Nephron progenitor cell (in vitro differentiated cells): ENCODE measurements at regions not wholly inside any gene's neighbourhood (a gene's known extent, or its start where the extent isn't known, plus 50 kb on each side); places are given as distances from the start of the nearest gene placed in this dataset.
"Not testable (repeated sequence)": the region's sequence is repeated elsewhere in the genome, so short reads cannot be mapped to it uniquely, and the experiment has no call there.

Experiments
- DNase-seq: peaks from one replicate; pipeline ENCODE4 v3.0.0; 2021
- H3K27ac Mint-ChIP-seq: 2 replicates; pipeline ENCODE4 v1.8.0; 2021; ENCODE audit warnings: mild to moderate bottlenecking, moderate library complexity, mixed read lengths
- H3K27me3 Mint-ChIP-seq: 2 replicates; pipeline ENCODE4 v1.8.0; 2021; ENCODE audit warnings: mild to moderate bottlenecking, low read depth, mixed read lengths; ENCODE audit not compliant: poor library complexity
- H3K36me3 Mint-ChIP-seq: 2 replicates; pipeline ENCODE4 v1.8.0; 2021; ENCODE audit warnings: low read depth, mixed read lengths
- H3K4me1 Mint-ChIP-seq: 2 replicates; pipeline ENCODE4 v1.8.0; 2021; ENCODE audit warnings: mixed read lengths
- H3K4me3 Mint-ChIP-seq: 2 replicates; pipeline ENCODE4 v1.8.0; 2021; ENCODE audit warnings: mild to moderate bottlenecking, moderate library complexity, mixed read lengths
- H3K9me3 Mint-ChIP-seq: 2 replicates; pipeline ENCODE4 v1.8.0; 2021; ENCODE audit warnings: mild to moderate bottlenecking, moderate library complexity, mixed read lengths
- CTCF ChIP-seq: fragments of 200-600 bp; sonication (generic); IDR thresholded peaks from 2 replicates; pipeline ENCODE4 v1.5.0; 2021; ENCODE audit warnings: antibody characterized with exemption

GRCh38 chr1:68770817-68771216, 273.9 kb upstream of the DEPDC1 start:
- no peak overlapping the region for H3K27ac Mint-ChIP-seq
- no peaks in the 10 kb centered on the region for H3K4me1 Mint-ChIP-seq
- H3K36me3 Mint-ChIP-seq: no peaks in the 10 kb centered on the region

GRCh38 chr1:68777851-68778250, 281.0 kb upstream of the DEPDC1 start:
- Mint-ChIP-seq H3K27ac (no peak overlapping the region), H3K4me3 (no peak overlapping the region), H3K4me1 (no peaks in the 10 kb centered on the region), H3K27me3 (no peaks in the 10 kb centered on the region), H3K36me3 (peaks cover 8% of the 10 kb centered on the region), H3K9me3 (peaks cover 14% of the 10 kb centered on the region)
- no peak for DNase-seq
- TF ChIP-seq CTCF: no peak

More at GRCh38 chr1:68770817-68771216, 273.9 kb upstream of the DEPDC1 start:
- Mint-ChIP-seq H3K27me3 (no peaks in the 10 kb centered on the region), H3K9me3 (no peaks in the 10 kb centered on the region), H3K4me3 (no peak overlapping the region)
- no peak for TF ChIP-seq CTCF
- DNase-seq: no peak

- not testable (repeated sequence) for H3K4me3 Mint-ChIP-seq, H3K27ac Mint-ChIP-seq, H3K36me3 Mint-ChIP-seq, DNase-seq, H3K27me3 Mint-ChIP-seq, H3K4me1 Mint-ChIP-seq
- peaks cover 14% of the 10 kb centered on the region for H3K9me3 Mint-ChIP-seq
These were observed 283.0 kb upstream of the DEPDC1 start for GRCh38 chr1:68779841-68780240.

- no peak for TF ChIP-seq CTCF
- H3K27ac Mint-ChIP-seq: no peak overlapping the region
- peaks cover 14% of the 10 kb centered on the region for H3K9me3 Mint-ChIP-seq
- no peak overlapping the region for H3K4me3 Mint-ChIP-seq
- no peaks in the 10 kb centered on the region for H3K4me1 Mint-ChIP-seq
- no peak for DNase-seq
- no peaks in the 10 kb centered on the region for H3K27me3 Mint-ChIP-seq
- peaks cover 8% of the 10 kb centered on the region for H3K36me3 Mint-ChIP-seq
These were observed 284.0 kb upstream of the DEPDC1 start for GRCh38 chr1:68780919-68781318.

GRCh38 chr1:68782890-68783289, 286.0 kb upstream of the DEPDC1 start:
- peaks cover 14% of the 10 kb centered on the region for H3K9me3 Mint-ChIP-seq

GRCh38 chr1:68785328-68785727, 288.4 kb upstream of the DEPDC1 start:
- H3K9me3 Mint-ChIP-seq: peaks cover 5% of the 10 kb centered on the region
- H3K4me1 Mint-ChIP-seq: no peaks in the 10 kb centered on the region
- peaks cover 6% of the 10 kb centered on the region for H3K27me3 Mint-ChIP-seq
- no peak overlapping the region for H3K27ac Mint-ChIP-seq
- no peaks in the 10 kb centered on the region for H3K36me3 Mint-ChIP-seq
- no peak overlapping the region for H3K4me3 Mint-ChIP-seq
- no peak for TF ChIP-seq CTCF
- no peak for DNase-seq

More at GRCh38 chr1:68782890-68783289, 286.0 kb upstream of the DEPDC1 start:
- peak; percentile 15 for TF ChIP-seq CTCF
- DNase-seq: no peak
- Mint-ChIP-seq H3K27me3 (peaks cover 4% of the 10 kb centered on the region), H3K36me3 (peaks cover 8% of the 10 kb centered on the region), H3K27ac (no peak overlapping the region), H3K4me1 (no peaks in the 10 kb centered on the region), H3K4me3 (no peak overlapping the region)
